Adrenal gland (tissue), 9 donors: ENCODE measurements at regions not wholly inside any gene's neighbourhood (a gene's known extent, or its start where the extent isn't known, plus 50 kb on each side); places are given as distances from the start of the nearest gene placed in this dataset.

Experiments used
- DNase-seq, 7 donors: peaks; one replicate each; pipeline ENCODE4 v3.0.0-alpha.2; 2019 to 2020
- H3K27ac ChIP-seq, 5 donors: fragments of 200-600 bp; sonication (generic) in 4 of 5; 1 replicate in 3 of 5; 2 replicates in 2 of 5; pipeline versions ENCODE4 v1.5.1 to v1.8.0; 2016 to 2020; ENCODE audit warnings: mild to moderate bottlenecking in 1 of 5
- H3K27me3 ChIP-seq: fragments of 200-600 bp; 2 replicates; pipeline ENCODE4 v1.8.0; 2021
- H3K36me3 ChIP-seq, 2 donors: fragments of 200-600 bp; replicated peaks in 1 of 2; 1 replicate in 1 of 2; 2 replicates in 1 of 2; pipeline versions ENCODE4 v1.5.1 to v1.8.0; 2018 to 2022
- H3K4me1 ChIP-seq, 2 donors: fragments of 200-600 bp; replicated peaks in 1 of 2; 1 replicate in 1 of 2; 2 replicates in 1 of 2; pipeline versions ENCODE4 v1.5.1 to v1.8.0; 2018 to 2021
- H3K4me3 ChIP-seq, 4 donors: fragments of 200-600 bp; sonication (generic) in 3 of 4; one replicate each; pipeline ENCODE4 v1.5.1; 2016 to 2018
- H3K9me3 ChIP-seq, 3 donors: fragments of 200-600 bp; sonication (generic) in 1 of 3; replicated peaks in 1 of 3; 1 replicate in 2 of 3; 2 replicates in 1 of 3; pipeline versions ENCODE4 v1.5.1 to v1.8.0; 2016 to 2021
- CTCF ChIP-seq, 6 experiments: fragments of 450-650 bp in 4 of 6; fragments of 200-600 bp in 2 of 6; sonication (generic) in 1 of 6; IDR thresholded peaks; 1 replicate in 5 of 6; 2 replicates in 1 of 6; pipeline versions ENCODE4 v1.5.1 to v1.8.0; 2016 to 2021; ENCODE audit warnings: antibody characterized with exemption in 6 of 6, mild to moderate bottlenecking in 2 of 6, moderate library complexity in 1 of 6
- POLR2A ChIP-seq, 2 donors: fragments of 450-650 bp; IDR thresholded peaks; one replicate each; pipeline ENCODE4 v1.6.1; 2017; ENCODE audit warnings: antibody characterized with exemption in 2 of 2, mild to moderate bottlenecking in 2 of 2, moderate library complexity in 1 of 2
- WGBS, 4 donors: extraction: QIAGEN DNeasy Blood & Tissue Kit in 2 of 4; methylation state at CpG; one replicate each; pipeline versions ENCODE4 v1.1.5 to v1.1.7; 2013 to 2017; 5-methylcytosine and 5-hydroxymethylcytosine counted together
- intact Hi-C, 2 donors: fragments of 100-400 bp; cut with DNase I; formaldehyde crosslinking; loops; one replicate each; pipeline versions ENCODE4 v1.14.1 to v1.15.0; 2022 to 2023
- donor health status: healthy with polysubstance abuse.
- donor health status: Bipolar disorder and iron deficiency.
- donor health status: DM: yes; HTN: yes; CAD: no.
- donor health status: DM: no; HTN: no; CAD: no.
- donor health status: DM: no; HTN: no; CAD: no.

GRCh38 chr11:8740129-8740528 is 57.5 kb downstream of the RPL27A start:
- intact Hi-C loops, result no loop called here
- 68 to 76% (median 74%) methylated on average over 3 of the region's 3 CpGs for WGBS, 4 donors
- Histone ChIP-seq H3K36me3 (no peaks in the 10 kb centered on the region), H3K4me1 (peaks cover 5 to 24% of the 10 kb centered on the region in 2 donors), H3K27me3 (no peaks in the 10 kb centered on the region), H3K27ac (no peak overlapping the region), H3K4me3 (no peak overlapping the region), H3K9me3 (no peaks in the 10 kb centered on the region)
- TF ChIP-seq POLR2A (IDR thresholded peaks at IDR 0.05), result no peak
- no peak for TF ChIP-seq CTCF (IDR thresholded peaks at IDR 0.05)
- DNase-seq, result no peak

- TF ChIP-seq CTCF (IDR thresholded peaks at IDR 0.05), result no peak
- TF ChIP-seq POLR2A (IDR thresholded peaks at IDR 0.05), result no peak
- 95 to 100% (median 98%) methylated on average over 1 of the region's 1 CpG for WGBS, 4 donors
- H3K4me1 ChIP-seq, result peaks cover 0 to 11% of the 10 kb centered on the region in 2 donors
- no peaks in the 10 kb centered on the region for H3K36me3 ChIP-seq
- no peak for DNase-seq
- H3K27ac ChIP-seq, result no peak overlapping the region
- H3K9me3 ChIP-seq, result no peaks in the 10 kb centered on the region
- H3K27me3 ChIP-seq, result no peaks in the 10 kb centered on the region
- no peak overlapping the region for H3K4me3 ChIP-seq
- intact Hi-C loops, result no loop called here
Observed at GRCh38 chr11:8744423-8744822, 61.8 kb downstream of the RPL27A start.

GRCh38 chr11:8745431-8746253 is 63.0 kb downstream of the RPL27A start:
- Histone ChIP-seq H3K9me3 (no peaks in the 10 kb centered on the region), H3K4me1 (no peaks in the 10 kb centered on the region), H3K27ac (no peak overlapping the region), H3K27me3 (no peaks in the 10 kb centered on the region), H3K36me3 (no peaks in the 10 kb centered on the region), H3K4me3 (no peak overlapping the region)
- intact Hi-C loops, result no loop called here
- WGBS, 4 donors, result 80 to 88% (median 85%) methylated on average over 6 of the region's 6 CpGs
- no peak for DNase-seq
- TF ChIP-seq POLR2A (IDR thresholded peaks at IDR 0.05) (no peak), CTCF (IDR thresholded peaks at IDR 0.05) (no peak)

- Histone ChIP-seq H3K36me3 (no peaks in the 10 kb centered on the region), H3K27me3 (no peaks in the 10 kb centered on the region), H3K27ac (no peak overlapping the region), H3K4me3 (no peak overlapping the region), H3K9me3 (no peaks in the 10 kb centered on the region), H3K4me1 (no peaks in the 10 kb centered on the region)
- 76 to 81% (median 79%) methylated on average over 2 of the region's 2 CpGs for WGBS, 4 donors
- DNase-seq, result no peak
- no peak for TF ChIP-seq CTCF (IDR thresholded peaks at IDR 0.05)
- TF ChIP-seq POLR2A (IDR thresholded peaks at IDR 0.05), result no peak
- intact Hi-C loops, result no loop called here
Observed at GRCh38 chr11:8746331-8746974, 63.9 kb downstream of the RPL27A start.
